ENCODE measurements at regions not wholly inside any gene's neighbourhood (a gene's known extent, or its start where the extent isn't known, plus 50 kb on each side); places are given as distances from the start of the nearest gene placed in this dataset.
A peak's percentile ranks its signal among the peaks of the same experiment; 100 is the strongest.

GRCh38 chr12:25757037-25757665, 201.3 kb upstream of the RASSF8 start:
- no peak for DNase-seq

GRCh38 chr12:25759752-25760151, 198.7 kb upstream of the RASSF8 start:
- no peak for DNase-seq

- DNase-seq = no peak
Observed at GRCh38 chr12:25761356-25761755, 197.1 kb upstream of the RASSF8 start.

DNA sequence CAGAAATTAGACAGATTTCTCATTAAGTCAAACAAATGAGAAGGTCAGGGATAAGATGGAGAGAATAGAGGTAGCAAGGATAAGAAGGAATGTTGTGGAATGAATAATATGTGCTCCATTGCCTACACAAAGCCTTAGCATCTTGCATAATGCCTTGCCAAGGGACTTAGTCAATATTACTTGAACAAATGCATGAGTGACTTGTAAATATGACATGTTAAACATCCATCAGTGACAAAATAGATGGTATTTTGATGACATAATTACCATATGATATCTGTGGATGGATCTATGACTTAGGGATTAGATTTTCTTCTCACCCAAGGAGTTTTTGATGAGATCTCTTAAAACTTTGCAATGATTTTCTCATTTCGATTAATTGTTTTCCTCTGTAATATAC, 194.1 kb upstream of the RASSF8 start:
- no peak for DNase-seq

DNA sequence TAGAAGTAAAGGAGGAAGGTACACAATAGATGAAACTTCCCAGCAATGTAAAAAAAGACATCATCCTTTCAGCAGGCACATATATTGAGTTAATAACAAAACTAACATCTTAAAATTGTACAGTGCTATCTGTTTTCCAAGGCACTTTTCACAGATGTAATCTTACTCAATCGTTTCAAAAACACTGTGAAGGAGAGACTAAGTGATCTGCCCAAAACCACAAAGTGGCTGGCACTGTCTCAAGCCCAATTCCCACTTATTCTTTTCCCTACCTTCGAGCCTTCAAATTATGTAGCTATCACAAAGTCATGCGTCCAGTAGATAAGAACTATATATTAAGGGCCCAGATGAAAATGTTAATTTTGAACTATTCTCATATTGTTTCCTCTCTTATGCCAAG, 193.6 kb upstream of the RASSF8 start:
- DNase-seq = no peak

- DNase-seq = no peak
Observed at GRCh38 chr12:25767606-25768005, 190.9 kb upstream of the RASSF8 start.

DNA sequence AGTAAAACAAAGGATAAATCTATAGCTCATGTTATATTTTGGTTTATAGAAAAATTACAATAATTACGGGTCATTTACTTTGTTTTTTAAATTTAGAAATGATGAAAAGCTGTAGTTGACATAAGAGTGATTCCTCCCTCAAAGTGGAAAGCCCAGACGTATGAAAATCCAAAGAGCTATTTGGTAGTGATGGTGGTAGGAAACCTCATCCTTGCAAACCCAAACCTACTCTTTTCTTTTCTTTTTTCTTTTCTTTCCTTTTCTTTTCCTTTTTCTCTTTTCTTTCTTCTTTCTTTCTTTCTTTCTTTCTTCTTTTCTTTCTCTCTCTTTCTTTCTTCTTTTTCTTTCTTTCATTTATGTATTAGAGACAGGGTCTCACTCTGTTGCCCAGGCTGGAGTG, 190.3 kb upstream of the RASSF8 start:
- DNase-seq = no peak

- DNase-seq = peak in 2 of 4 experiments; percentile 57 to 63
Observed at GRCh38 chr12:25769082-25769945, 189.2 kb upstream of the RASSF8 start.

GRCh38 chr12:25771041-25771440, 187.4 kb upstream of the RASSF8 start:
- DNase-seq = peak; percentile 37 to 89 (median 74)

- peak; percentile 33 to 76 (median 63) for DNase-seq
Observed at GRCh38 chr12:25771476-25771875, 187.0 kb upstream of the RASSF8 start.

DNA sequence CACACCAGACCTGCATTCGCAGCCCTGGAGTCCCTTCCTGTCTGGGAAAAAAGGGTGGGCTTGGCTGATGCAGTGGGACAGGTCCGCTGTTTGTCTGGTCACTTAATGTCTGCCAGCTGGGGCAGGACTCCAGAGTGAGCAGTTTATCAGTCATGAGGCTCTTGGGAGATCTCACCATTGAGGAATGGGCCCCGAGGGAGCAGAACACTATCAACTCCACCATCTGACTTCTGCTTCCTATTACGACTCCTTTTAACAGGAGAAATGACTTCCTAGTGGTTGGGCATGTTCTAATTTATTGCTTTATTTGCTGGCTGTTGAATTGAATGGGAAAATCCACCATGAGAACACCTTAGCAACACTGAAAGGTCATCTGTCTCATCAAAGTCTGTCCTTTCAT, 182.5 kb upstream of the RASSF8 start:
- peak in 3 of 4 experiments; percentile 8 to 13 (median 13) for DNase-seq

DNA sequence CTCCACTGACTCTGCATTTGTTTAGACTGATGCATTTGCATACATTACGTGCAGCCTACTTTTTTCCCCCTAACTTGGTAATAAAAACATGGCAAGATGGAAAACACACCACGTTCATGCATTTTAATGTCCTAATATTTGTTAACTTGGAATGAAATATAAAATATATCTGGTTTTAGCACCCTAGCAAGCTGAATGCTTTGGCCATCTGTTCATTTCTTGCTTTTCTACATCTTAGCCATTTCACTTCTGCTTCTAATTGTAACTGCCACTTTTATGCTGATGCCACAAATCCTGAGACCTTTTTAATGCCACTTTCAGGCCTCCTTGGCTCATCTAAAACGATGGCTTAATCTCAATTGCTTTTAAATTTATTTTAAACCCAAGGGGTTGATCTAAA, 177.7 kb upstream of the RASSF8 start:
- no peak for DNase-seq

DNA sequence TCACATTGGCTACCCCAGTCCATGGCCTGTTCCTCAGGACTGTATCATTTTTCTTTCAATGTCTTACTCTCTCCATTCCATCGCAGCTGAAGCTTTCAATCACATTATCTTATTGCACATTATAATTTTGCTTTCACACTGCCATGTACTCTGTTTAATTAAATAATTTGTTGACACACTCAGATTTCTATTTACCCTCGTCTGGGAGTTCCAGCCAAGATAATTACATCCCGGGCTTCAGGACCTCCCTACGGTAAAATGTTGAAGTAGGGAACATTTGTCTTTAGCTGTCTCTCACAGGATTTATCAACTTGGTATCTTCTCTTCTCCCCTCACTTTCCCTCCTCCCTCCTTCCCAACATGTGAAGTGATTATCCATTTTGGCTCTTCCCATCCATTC, 177.2 kb upstream of the RASSF8 start:
- no peak for DNase-seq

DNA sequence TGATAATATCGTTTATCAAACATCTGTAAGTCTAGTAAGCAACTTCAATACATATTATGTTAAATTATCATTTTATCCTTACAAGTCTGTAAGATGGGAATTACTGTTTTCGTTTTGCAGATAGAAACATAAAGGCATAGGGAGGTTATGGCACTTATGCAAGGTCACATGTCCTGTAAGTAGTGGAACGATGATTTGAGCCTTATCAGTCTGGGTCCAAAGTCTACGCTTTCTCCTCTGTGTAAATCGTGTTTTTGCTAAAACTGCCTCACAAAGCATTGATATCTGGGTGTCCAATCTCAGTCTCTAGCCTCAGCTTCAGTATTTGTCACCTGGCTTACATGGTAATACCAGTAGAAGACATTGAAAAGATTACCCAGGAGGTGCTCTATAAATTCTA, 174.9 kb upstream of the RASSF8 start:
- no peak for DNase-seq

- no peak for DNase-seq
Observed at GRCh38 chr12:25784669-25785068, 173.8 kb upstream of the RASSF8 start.

- peak; percentile 28 to 56 (median 40) for DNase-seq
Observed at GRCh38 chr12:25785134-25785533, 173.3 kb upstream of the RASSF8 start.

DNA sequence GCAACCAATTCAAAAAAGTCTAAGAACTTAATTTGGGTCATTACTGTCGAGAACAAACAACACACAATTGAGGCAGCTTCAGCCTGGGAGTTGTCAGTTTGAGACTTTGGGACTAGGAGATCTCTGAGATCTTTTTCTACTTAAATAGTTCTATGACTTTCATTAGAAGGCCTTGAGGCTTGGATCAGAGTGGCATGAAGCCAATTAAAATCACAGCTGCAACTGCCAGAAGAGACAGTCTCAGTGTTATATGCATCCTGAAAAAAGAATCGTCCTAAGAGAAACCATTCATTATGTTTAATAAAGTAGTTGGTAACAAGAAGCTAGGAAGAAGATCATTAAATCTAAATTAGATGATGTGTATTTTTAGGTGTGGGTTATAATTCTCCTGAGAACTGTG, 170.8 kb upstream of the RASSF8 start:
- DNase-seq = no peak

GRCh38 chr12:25788707-25789442, 169.6 kb upstream of the RASSF8 start:
- DNase-seq = no peak

DNA sequence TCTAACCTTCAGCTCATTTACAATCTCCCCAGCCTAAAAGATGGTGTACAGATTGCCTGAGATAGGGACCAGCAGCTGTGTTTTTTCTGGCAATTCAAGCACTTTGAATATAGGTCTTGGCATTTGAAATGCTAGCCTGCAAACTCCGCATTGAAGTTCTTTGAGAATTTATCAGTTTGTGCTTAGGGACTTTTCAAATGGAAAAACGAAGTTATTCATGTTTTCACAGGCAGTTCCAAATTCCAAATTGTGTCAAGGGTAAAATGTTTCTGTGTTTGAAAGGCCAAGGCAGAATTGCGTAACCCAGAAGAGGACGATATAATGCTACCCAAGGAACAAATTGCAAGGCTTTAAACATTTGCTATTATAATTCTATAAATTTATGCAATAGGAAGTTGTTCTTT, 168.9 kb upstream of the RASSF8 start:
- peak in 2 of 4 experiments; percentile 6 to 32 for DNase-seq

GRCh38 chr12:25792031-25792430, 166.5 kb upstream of the RASSF8 start:
- DNase-seq = no peak

- DNase-seq = no peak
Observed at GRCh38 chr12:25793196-25793595, 165.3 kb upstream of the RASSF8 start.

- DNase-seq = no peak
Observed at GRCh38 chr12:25794571-25794970, 163.9 kb upstream of the RASSF8 start.

DNA sequence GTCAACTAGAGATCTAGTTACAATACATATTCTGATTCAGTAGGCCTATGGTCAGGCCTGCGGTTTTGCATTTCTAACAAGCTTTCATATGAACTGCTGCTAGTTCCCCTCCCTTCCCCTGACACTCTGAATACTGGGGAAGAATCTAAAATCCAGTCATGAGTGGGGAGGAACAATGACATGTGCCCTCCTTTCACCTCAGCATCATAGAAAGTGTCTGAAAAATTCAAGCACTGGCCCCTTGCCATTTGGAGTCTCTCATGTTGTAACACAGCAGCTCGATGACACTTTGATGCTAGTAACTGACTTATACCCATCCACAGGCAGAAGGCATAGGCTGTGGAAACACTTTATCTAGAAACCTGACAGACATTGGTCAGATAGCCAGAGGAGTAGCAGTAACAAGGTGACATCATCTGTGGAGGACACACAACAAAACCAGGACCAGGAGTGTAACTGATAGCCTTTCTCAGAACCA, 161.9 kb upstream of the RASSF8 start:
- DNase-seq = peak; percentile 6 to 50 (median 24)
